GM23338 (cell line): ENCODE measurements at regions not wholly inside any gene's neighbourhood (a gene's known extent, or its start where the extent isn't known, plus 50 kb on each side); places are given as distances from the start of the nearest gene placed in this dataset.

Source experiments
- CREB1 ChIP-seq: fragments of 250-450 bp; sonication (Bioruptor Pico); IDR thresholded peaks from 2 replicates; pipeline ENCODE4 v1.5.0; 2020; ENCODE audit warnings: low read depth, mild to moderate bottlenecking, moderate library complexity
- EZH2 ChIP-seq: fragments of 200-600 bp; sonication (generic); IDR thresholded peaks from one replicate; pipeline ENCODE4 v1.8.0; 2017; ENCODE audit warnings: antibody characterized with exemption, mild to moderate bottlenecking, low read depth; ENCODE audit not compliant: unreplicated experiment
- EZH2phosphoT487 ChIP-seq: fragments of 200-600 bp; sonication (generic); IDR thresholded peaks from one replicate; pipeline ENCODE4 v1.8.1; 2018; ENCODE audit warnings: antibody characterized with exemption; ENCODE audit not compliant: unreplicated experiment
- JUNB ChIP-seq: IDR thresholded peaks from one replicate; pipeline ENCODE4 v1.6.1; 2016; ENCODE audit warnings: antibody characterized with exemption; ENCODE audit not compliant: unreplicated experiment
- NANOG ChIP-seq: IDR thresholded peaks from 2 replicates; pipeline ENCODE4 v1.6.1; 2016; ENCODE audit warnings: antibody characterized with exemption, borderline replicate concordance
- POLR2AphosphoS5 ChIP-seq: IDR thresholded peaks from 2 replicates; pipeline ENCODE4 v1.6.1; 2016; ENCODE audit warnings: antibody characterized with exemption, low read depth
- STAT1 ChIP-seq: IDR thresholded peaks from one replicate; pipeline ENCODE4 v1.6.1; 2016; ENCODE audit warnings: antibody characterized with exemption; ENCODE audit not compliant: unreplicated experiment
- ZNF114 ChIP-seq: fragments of 250-450 bp; sonication (Bioruptor Pico); IDR thresholded peaks from 2 replicates; pipeline ENCODE4 v1.5.0; 2020; ENCODE audit warnings: mild to moderate bottlenecking, moderate library complexity
- ZNF331 ChIP-seq: fragments of 250-450 bp; sonication (Bioruptor Pico); IDR thresholded peaks from 2 replicates; pipeline ENCODE4 v1.5.0; 2020; ENCODE audit warnings: low read depth, mild to moderate bottlenecking, moderate library complexity
- TF ChIP-seq, protein P1 (sequence below), 2 experiments: fragments of 200-600 bp in 1 of 2; sonication (generic) in 1 of 2; conservative IDR thresholded peaks; 2 replicates each; pipeline versions ENCODE4 v1.5.1 to v1.6.1; 2016 to 2017; ENCODE audit warnings: antibody characterized with exemption in 2 of 2, low read depth in 2 of 2, mild to moderate bottlenecking in 2 of 2, moderate library complexity in 1 of 2
- TF ChIP-seq, protein P2 (sequence below): IDR thresholded peaks from one replicate; pipeline ENCODE4 v1.6.1; 2018; ENCODE audit warnings: antibody characterized with exemption; ENCODE audit not compliant: unreplicated experiment
- TF ChIP-seq, protein P3 (sequence below): IDR thresholded peaks from 2 replicates; pipeline ENCODE4 v1.6.1; 2016; ENCODE audit warnings: antibody characterized with exemption

GRCh38 chr1:36595349-36595748 is 112.6 kb upstream of the CSF3R start:
- TF ChIP-seq, protein P1, sequence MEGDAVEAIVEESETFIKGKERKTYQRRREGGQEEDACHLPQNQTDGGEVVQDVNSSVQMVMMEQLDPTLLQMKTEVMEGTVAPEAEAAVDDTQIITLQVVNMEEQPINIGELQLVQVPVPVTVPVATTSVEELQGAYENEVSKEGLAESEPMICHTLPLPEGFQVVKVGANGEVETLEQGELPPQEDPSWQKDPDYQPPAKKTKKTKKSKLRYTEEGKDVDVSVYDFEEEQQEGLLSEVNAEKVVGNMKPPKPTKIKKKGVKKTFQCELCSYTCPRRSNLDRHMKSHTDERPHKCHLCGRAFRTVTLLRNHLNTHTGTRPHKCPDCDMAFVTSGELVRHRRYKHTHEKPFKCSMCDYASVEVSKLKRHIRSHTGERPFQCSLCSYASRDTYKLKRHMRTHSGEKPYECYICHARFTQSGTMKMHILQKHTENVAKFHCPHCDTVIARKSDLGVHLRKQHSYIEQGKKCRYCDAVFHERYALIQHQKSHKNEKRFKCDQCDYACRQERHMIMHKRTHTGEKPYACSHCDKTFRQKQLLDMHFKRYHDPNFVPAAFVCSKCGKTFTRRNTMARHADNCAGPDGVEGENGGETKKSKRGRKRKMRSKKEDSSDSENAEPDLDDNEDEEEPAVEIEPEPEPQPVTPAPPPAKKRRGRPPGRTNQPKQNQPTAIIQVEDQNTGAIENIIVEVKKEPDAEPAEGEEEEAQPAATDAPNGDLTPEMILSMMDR (conservative IDR thresholded peaks at IDR 0.05; ENCODE audit: low read depth in 2 of 2): no peak
- TF ChIP-seq POLR2AphosphoS5 (no peak), EZH2phosphoT487 (no peak), EZH2 (no peak), CREB1 (CRISPR knock-in tag) (no peak), ZNF114 (CRISPR knock-in tag) (no peak), JUNB (no peak), ZNF331 (no peak), STAT1 (no peak), NANOG (no peak)
- TF ChIP-seq, protein P2, sequence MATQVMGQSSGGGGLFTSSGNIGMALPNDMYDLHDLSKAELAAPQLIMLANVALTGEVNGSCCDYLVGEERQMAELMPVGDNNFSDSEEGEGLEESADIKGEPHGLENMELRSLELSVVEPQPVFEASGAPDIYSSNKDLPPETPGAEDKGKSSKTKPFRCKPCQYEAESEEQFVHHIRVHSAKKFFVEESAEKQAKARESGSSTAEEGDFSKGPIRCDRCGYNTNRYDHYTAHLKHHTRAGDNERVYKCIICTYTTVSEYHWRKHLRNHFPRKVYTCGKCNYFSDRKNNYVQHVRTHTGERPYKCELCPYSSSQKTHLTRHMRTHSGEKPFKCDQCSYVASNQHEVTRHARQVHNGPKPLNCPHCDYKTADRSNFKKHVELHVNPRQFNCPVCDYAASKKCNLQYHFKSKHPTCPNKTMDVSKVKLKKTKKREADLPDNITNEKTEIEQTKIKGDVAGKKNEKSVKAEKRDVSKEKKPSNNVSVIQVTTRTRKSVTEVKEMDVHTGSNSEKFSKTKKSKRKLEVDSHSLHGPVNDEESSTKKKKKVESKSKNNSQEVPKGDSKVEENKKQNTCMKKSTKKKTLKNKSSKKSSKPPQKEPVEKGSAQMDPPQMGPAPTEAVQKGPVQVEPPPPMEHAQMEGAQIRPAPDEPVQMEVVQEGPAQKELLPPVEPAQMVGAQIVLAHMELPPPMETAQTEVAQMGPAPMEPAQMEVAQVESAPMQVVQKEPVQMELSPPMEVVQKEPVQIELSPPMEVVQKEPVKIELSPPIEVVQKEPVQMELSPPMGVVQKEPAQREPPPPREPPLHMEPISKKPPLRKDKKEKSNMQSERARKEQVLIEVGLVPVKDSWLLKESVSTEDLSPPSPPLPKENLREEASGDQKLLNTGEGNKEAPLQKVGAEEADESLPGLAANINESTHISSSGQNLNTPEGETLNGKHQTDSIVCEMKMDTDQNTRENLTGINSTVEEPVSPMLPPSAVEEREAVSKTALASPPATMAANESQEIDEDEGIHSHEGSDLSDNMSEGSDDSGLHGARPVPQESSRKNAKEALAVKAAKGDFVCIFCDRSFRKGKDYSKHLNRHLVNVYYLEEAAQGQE: no peak
- TF ChIP-seq, protein P3, sequence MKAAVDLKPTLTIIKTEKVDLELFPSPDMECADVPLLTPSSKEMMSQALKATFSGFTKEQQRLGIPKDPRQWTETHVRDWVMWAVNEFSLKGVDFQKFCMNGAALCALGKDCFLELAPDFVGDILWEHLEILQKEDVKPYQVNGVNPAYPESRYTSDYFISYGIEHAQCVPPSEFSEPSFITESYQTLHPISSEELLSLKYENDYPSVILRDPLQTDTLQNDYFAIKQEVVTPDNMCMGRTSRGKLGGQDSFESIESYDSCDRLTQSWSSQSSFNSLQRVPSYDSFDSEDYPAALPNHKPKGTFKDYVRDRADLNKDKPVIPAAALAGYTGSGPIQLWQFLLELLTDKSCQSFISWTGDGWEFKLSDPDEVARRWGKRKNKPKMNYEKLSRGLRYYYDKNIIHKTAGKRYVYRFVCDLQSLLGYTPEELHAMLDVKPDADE: no peak
